COR-L47 (cell line): ENCODE measurements at regions not wholly inside any gene's neighbourhood (a gene's known extent, or its start where the extent isn't known, plus 50 kb on each side); places are given as distances from the start of the nearest gene placed in this dataset.

Experiments used
- DNase-seq: peaks from one replicate; lab custom pipeline; 2025; lab: John Stamatoyannopoulos, UW

- no peak for DNase-seq
Observed at GRCh38 chr5:61263561-61264272, 68.3 kb upstream of the ZSWIM6 start.

- DNase-seq, result no peak
Observed at GRCh38 chr5:61264273-61264661, 67.8 kb upstream of the ZSWIM6 start.

- no peak for DNase-seq
Observed at GRCh38 chr5:61267116-61267515, 64.9 kb upstream of the ZSWIM6 start.

- no peak for DNase-seq
Observed at GRCh38 chr5:61268871-61269270, 63.2 kb upstream of the ZSWIM6 start.

- no peak for DNase-seq
Observed at GRCh38 chr5:61270510-61271165, 61.4 kb upstream of the ZSWIM6 start.

GRCh38 chr5:61272688-61273087, 59.4 kb upstream of the ZSWIM6 start:
- no peak for DNase-seq

- no peak for DNase-seq
Observed at GRCh38 chr5:61273279-61273975, 58.6 kb upstream of the ZSWIM6 start.

- no peak for DNase-seq
Observed at GRCh38 chr5:61274511-61274911, 57.5 kb upstream of the ZSWIM6 start.

- no peak for DNase-seq
Observed at GRCh38 chr5:61275841-61276240, 56.2 kb upstream of the ZSWIM6 start.

GRCh38 chr5:61277190-61277589, 54.9 kb upstream of the ZSWIM6 start:
- DNase-seq, result no peak

- DNase-seq, result no peak
Observed at GRCh38 chr5:61277781-61278180, 54.3 kb upstream of the ZSWIM6 start.

GRCh38 chr5:61279725-61280124, 52.3 kb upstream of the ZSWIM6 start:
- DNase-seq, result no peak

GRCh38 chr5:61280205-61280604, 51.9 kb upstream of the ZSWIM6 start:
- DNase-seq, result peak; percentile 97

- DNase-seq, result peak; percentile 69
Observed at GRCh38 chr5:61280761-61281427, 51.2 kb upstream of the ZSWIM6 start.

GRCh38 chr5:61281686-61282085, 50.4 kb upstream of the ZSWIM6 start:
- DNase-seq, result no peak
